Activated CD4-positive, alpha-beta T cell treated with anti-CD3 and anti-CD28 coated beads, Interleukin-10, Interleukin-2, amounts not matched to agents 100 ng/mL and 50 ng/mL, durations not matched to agents 16 hours and 8 hours (primary cell): ENCODE measurements at regions not wholly inside any gene's neighbourhood (a gene's known extent, or its start where the extent isn't known, plus 50 kb on each side); places are given as distances from the start of the nearest gene placed in this dataset.

ENCODE experiments used
- DNase-seq: peaks from one replicate; pipeline ENCODE4 v3.0.0-alpha.2; 2020

- DNase-seq = no peak
These were observed 114.7 kb upstream of the TLE3 start for GRCh38 chr15:70212286-70212962.

- no peak for DNase-seq
These were observed 112.8 kb upstream of the TLE3 start for GRCh38 chr15:70210528-70210927.

GRCh38 chr15:70210076-70210475 lies 112.4 kb upstream of the TLE3 start:
- DNase-seq = no peak

- no peak for DNase-seq
These were observed 111.8 kb upstream of the TLE3 start for GRCh38 chr15:70209499-70209898.

- DNase-seq = no peak
These were observed 110.6 kb upstream of the TLE3 start for GRCh38 chr15:70208332-70208731.

- DNase-seq = no peak
These were observed 109.0 kb upstream of the TLE3 start for GRCh38 chr15:70206668-70207067.

- DNase-seq = no peak
These were observed 106.9 kb upstream of the TLE3 start for GRCh38 chr15:70204652-70205051.

GRCh38 chr15:70203981-70204560 lies 106.4 kb upstream of the TLE3 start:
- DNase-seq = no peak

- no peak for DNase-seq
These were observed 105.0 kb upstream of the TLE3 start for GRCh38 chr15:70202756-70203155.

- DNase-seq = no peak
These were observed 103.7 kb upstream of the TLE3 start for GRCh38 chr15:70201425-70201775.

- no peak for DNase-seq
These were observed 103.1 kb upstream of the TLE3 start for GRCh38 chr15:70200511-70201424.

GRCh38 chr15:70199540-70200410 lies 102.1 kb upstream of the TLE3 start:
- no peak for DNase-seq

- no peak for DNase-seq
These were observed 101.4 kb upstream of the TLE3 start for GRCh38 chr15:70199124-70199482.

- no peak for DNase-seq
These were observed 100.9 kb upstream of the TLE3 start for GRCh38 chr15:70198441-70199123.

GRCh38 chr15:70197945-70198361 lies 100.2 kb upstream of the TLE3 start:
- no peak for DNase-seq

GRCh38 chr15:70197318-70197944 lies 99.7 kb upstream of the TLE3 start:
- DNase-seq = no peak

- peak; percentile 65 for DNase-seq
These were observed 98.9 kb upstream of the TLE3 start for GRCh38 chr15:70196372-70197316.

GRCh38 chr15:70195587-70196305 lies 98.0 kb upstream of the TLE3 start:
- DNase-seq = no peak

GRCh38 chr15:70195171-70195570 lies 97.5 kb upstream of the TLE3 start:
- DNase-seq = no peak

GRCh38 chr15:70194266-70194665 lies 96.5 kb upstream of the TLE3 start:
- no peak for DNase-seq
